ENCODE measurements at regions not wholly inside any gene's neighbourhood (a gene's known extent, or its start where the extent isn't known, plus 50 kb on each side); places are given as distances from the start of the nearest gene placed in this dataset.

- intact Hi-C loops (cut with micrococcal nuclease) = no loop called here
- Mint-ChIP-seq H3K27ac (no peak overlapping the region), H3K4me3 (no peak overlapping the region), H3K4me1 (ENCODE audit: low read depth) (peaks cover 47% of the 10 kb centered on the region), H3K36me3 (ENCODE audit: low read depth) (no peaks in the 10 kb centered on the region), H3K9me3 (no peaks in the 10 kb centered on the region), H3K27me3 (peaks cover 5% of the 10 kb centered on the region)
Measured at GRCh38 chr1:229035748-229036082, 235.2 kb upstream of the RAB4A start.

GRCh38 chr1:229037806-229038405 is 233.0 kb upstream of the RAB4A start:
- Mint-ChIP-seq H3K27ac (no peak overlapping the region), H3K9me3 (no peaks in the 10 kb centered on the region), H3K4me3 (no peak overlapping the region), H3K27me3 (no peaks in the 10 kb centered on the region), H3K36me3 (ENCODE audit: low read depth) (no peaks in the 10 kb centered on the region), H3K4me1 (ENCODE audit: low read depth) (peaks cover 40% of the 10 kb centered on the region)
- intact Hi-C loops (cut with micrococcal nuclease) = no loop called here

- intact Hi-C loops (cut with micrococcal nuclease) = no loop called here
- Mint-ChIP-seq H3K27ac (no peak overlapping the region), H3K27me3 (peaks cover under 1% of the 10 kb centered on the region), H3K9me3 (no peaks in the 10 kb centered on the region), H3K4me3 (no peak overlapping the region), H3K4me1 (ENCODE audit: low read depth) (peaks cover 40% of the 10 kb centered on the region), H3K36me3 (ENCODE audit: low read depth) (no peaks in the 10 kb centered on the region)
Measured at GRCh38 chr1:229040630-229041358, 230.1 kb upstream of the RAB4A start.

GRCh38 chr1:229041946-229042345 is 229.0 kb upstream of the RAB4A start:
- H3K4me3 Mint-ChIP-seq = no peak overlapping the region

GRCh38 chr1:229042482-229042881 is 228.4 kb upstream of the RAB4A start:
- H3K9me3 Mint-ChIP-seq = no peaks in the 10 kb centered on the region
- H3K36me3 Mint-ChIP-seq (ENCODE audit: low read depth) = no peaks in the 10 kb centered on the region
- H3K27ac Mint-ChIP-seq = no peak overlapping the region
- H3K4me1 Mint-ChIP-seq (ENCODE audit: low read depth) = peaks cover 41% of the 10 kb centered on the region
- H3K4me3 Mint-ChIP-seq = no peak overlapping the region
- intact Hi-C loops (cut with micrococcal nuclease) = no loop called here
- peaks cover 8% of the 10 kb centered on the region for H3K27me3 Mint-ChIP-seq

More at GRCh38 chr1:229041946-229042345, 229.0 kb upstream of the RAB4A start:
- H3K27me3 Mint-ChIP-seq = peaks cover 8% of the 10 kb centered on the region
- no peaks in the 10 kb centered on the region for H3K9me3 Mint-ChIP-seq
- intact Hi-C loops (cut with micrococcal nuclease) = no loop called here
- no peak overlapping the region for H3K27ac Mint-ChIP-seq
- H3K36me3 Mint-ChIP-seq (ENCODE audit: low read depth) = no peaks in the 10 kb centered on the region
- H3K4me1 Mint-ChIP-seq (ENCODE audit: low read depth) = peaks cover 41% of the 10 kb centered on the region

- H3K27me3 Mint-ChIP-seq = peaks cover 8% of the 10 kb centered on the region
- peaks cover 41% of the 10 kb centered on the region for H3K4me1 Mint-ChIP-seq (ENCODE audit: low read depth)
Measured at GRCh38 chr1:229043115-229043514, 227.8 kb upstream of the RAB4A start.

GRCh38 chr1:229046251-229046853 is 224.6 kb upstream of the RAB4A start:
- H3K36me3 Mint-ChIP-seq (ENCODE audit: low read depth) = peaks cover under 1% of the 10 kb centered on the region
- peaks cover 39% of the 10 kb centered on the region for H3K4me1 Mint-ChIP-seq (ENCODE audit: low read depth)
- H3K9me3 Mint-ChIP-seq = peaks cover 5% of the 10 kb centered on the region
- intact Hi-C loops (cut with micrococcal nuclease) = no loop called here
- H3K4me3 Mint-ChIP-seq = no peak overlapping the region
- no peak overlapping the region for H3K27ac Mint-ChIP-seq
- peaks cover 8% of the 10 kb centered on the region for H3K27me3 Mint-ChIP-seq

More at GRCh38 chr1:229043115-229043514, 227.8 kb upstream of the RAB4A start:
- no peaks in the 10 kb centered on the region for H3K9me3 Mint-ChIP-seq
- no peak overlapping the region for H3K27ac Mint-ChIP-seq
- H3K36me3 Mint-ChIP-seq (ENCODE audit: low read depth) = no peaks in the 10 kb centered on the region
- no peak overlapping the region for H3K4me3 Mint-ChIP-seq
- intact Hi-C loops (cut with micrococcal nuclease) = no loop called here

GRCh38 chr1:229047161-229047839 is 223.6 kb upstream of the RAB4A start:
- Mint-ChIP-seq H3K36me3 (ENCODE audit: low read depth) (peaks cover 5% of the 10 kb centered on the region), H3K4me3 (no peak overlapping the region), H3K4me1 (ENCODE audit: low read depth) (peaks cover 35% of the 10 kb centered on the region), H3K27ac (no peak overlapping the region), H3K27me3 (peaks cover 8% of the 10 kb centered on the region), H3K9me3 (peaks cover 12% of the 10 kb centered on the region)
- intact Hi-C loops (cut with micrococcal nuclease) = no loop called here

GRCh38 chr1:229047840-229048620 is 222.9 kb upstream of the RAB4A start:
- Mint-ChIP-seq H3K36me3 (ENCODE audit: low read depth) (peaks cover 5% of the 10 kb centered on the region), H3K27me3 (peaks cover 8% of the 10 kb centered on the region), H3K27ac (no peak overlapping the region), H3K9me3 (peaks cover 12% of the 10 kb centered on the region), H3K4me1 (ENCODE audit: low read depth) (peaks cover 27% of the 10 kb centered on the region), H3K4me3 (no peak overlapping the region)
- intact Hi-C loops (cut with micrococcal nuclease) = no loop called here

GRCh38 chr1:229048896-229049295 is 222.0 kb upstream of the RAB4A start:
- peaks cover 8% of the 10 kb centered on the region for H3K27me3 Mint-ChIP-seq
- H3K9me3 Mint-ChIP-seq = peaks cover 12% of the 10 kb centered on the region
- H3K36me3 Mint-ChIP-seq (ENCODE audit: low read depth) = peaks cover 5% of the 10 kb centered on the region
- H3K4me1 Mint-ChIP-seq (ENCODE audit: low read depth) = peaks cover 22% of the 10 kb centered on the region
- intact Hi-C loops (cut with micrococcal nuclease) = no loop called here
- no peak overlapping the region for H3K27ac Mint-ChIP-seq
- H3K4me3 Mint-ChIP-seq = no peak overlapping the region

GRCh38 chr1:229056046-229056445 is 214.9 kb upstream of the RAB4A start:
- Mint-ChIP-seq H3K36me3 (ENCODE audit: low read depth) (peaks cover 5% of the 10 kb centered on the region), H3K27me3 (peaks cover 13% of the 10 kb centered on the region)

GRCh38 chr1:229058111-229058561 is 212.8 kb upstream of the RAB4A start:
- intact Hi-C loops (cut with micrococcal nuclease) = no loop called here
- Mint-ChIP-seq H3K27ac (no peak overlapping the region), H3K4me3 (no peak overlapping the region), H3K4me1 (ENCODE audit: low read depth) (peaks cover 39% of the 10 kb centered on the region), H3K9me3 (no peaks in the 10 kb centered on the region), H3K36me3 (ENCODE audit: low read depth) (no peaks in the 10 kb centered on the region), H3K27me3 (peaks cover 13% of the 10 kb centered on the region)

More at GRCh38 chr1:229056046-229056445, 214.9 kb upstream of the RAB4A start:
- Mint-ChIP-seq H3K27ac (no peak overlapping the region), H3K4me3 (no peak overlapping the region), H3K4me1 (ENCODE audit: low read depth) (peaks cover 26% of the 10 kb centered on the region), H3K9me3 (peaks cover 10% of the 10 kb centered on the region)
- intact Hi-C loops (cut with micrococcal nuclease) = no loop called here

GRCh38 chr1:229058729-229059128 is 212.2 kb upstream of the RAB4A start:
- Mint-ChIP-seq H3K4me3 (no peak overlapping the region), H3K36me3 (ENCODE audit: low read depth) (no peaks in the 10 kb centered on the region), H3K4me1 (ENCODE audit: low read depth) (peaks cover 40% of the 10 kb centered on the region), H3K27ac (no peak overlapping the region), H3K27me3 (peaks cover 13% of the 10 kb centered on the region), H3K9me3 (no peaks in the 10 kb centered on the region)
- intact Hi-C loops (cut with micrococcal nuclease) = no loop called here
